Activated effector memory CD4-positive, alpha-beta T cell treated with anti-CD3 and anti-CD28 coated beads, Interleukin-2, amount 50 U/mL, for 16 hours (primary cell): ENCODE measurements at regions not wholly inside any gene's neighbourhood (a gene's known extent, or its start where the extent isn't known, plus 50 kb on each side); places are given as distances from the start of the nearest gene placed in this dataset.
A peak's percentile ranks its signal among the peaks of the same experiment; 100 is the strongest.

Experiments used
- DNase-seq: peaks from one replicate; pipeline ENCODE4 v3.0.0-alpha.2; 2020

DNA sequence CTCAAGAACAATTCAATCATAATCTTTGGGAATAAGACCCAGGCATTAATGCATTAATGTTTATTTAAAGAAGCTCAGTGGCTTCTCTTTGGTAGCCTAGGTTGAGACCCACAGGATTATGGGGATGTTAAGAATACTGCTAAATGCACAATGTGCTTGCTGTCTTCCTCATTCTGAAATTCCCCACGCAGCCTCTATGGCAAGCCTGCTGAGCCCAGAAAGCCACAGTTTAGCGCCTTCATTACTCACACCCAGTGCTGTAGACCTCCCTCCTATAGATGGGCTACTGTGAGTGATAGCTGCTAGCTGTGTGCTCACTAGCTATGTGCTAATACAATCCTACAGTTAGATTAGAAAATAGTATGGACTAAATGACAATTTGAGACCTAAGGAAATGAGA lies 90.6 kb downstream of the TNFSF13B start:
- DNase-seq, result no peak

DNA sequence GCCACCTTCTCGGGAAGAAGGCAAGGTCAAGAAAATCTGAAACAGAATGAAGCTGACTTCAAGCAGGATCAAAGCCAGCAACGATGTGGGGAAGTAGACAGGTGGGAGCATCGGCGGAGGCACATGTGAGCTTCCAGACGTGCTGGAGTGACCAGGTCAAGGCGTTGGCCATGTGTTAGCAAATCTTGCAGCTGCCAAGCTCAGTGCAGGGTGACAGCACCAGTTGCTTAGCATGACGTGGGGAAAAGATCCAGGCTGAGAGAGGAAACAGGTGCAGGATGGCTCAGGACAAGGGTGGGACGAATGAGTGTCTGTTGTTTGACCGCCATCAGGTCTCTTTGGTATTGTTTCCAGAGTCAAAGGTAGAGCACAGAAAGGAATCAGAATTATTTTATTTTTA lies 92.3 kb downstream of the TNFSF13B start:
- DNase-seq, result no peak

- DNase-seq, result no peak
Measured at GRCh38 chr13:108363666-108364065, 94.1 kb downstream of the TNFSF13B start.

DNA sequence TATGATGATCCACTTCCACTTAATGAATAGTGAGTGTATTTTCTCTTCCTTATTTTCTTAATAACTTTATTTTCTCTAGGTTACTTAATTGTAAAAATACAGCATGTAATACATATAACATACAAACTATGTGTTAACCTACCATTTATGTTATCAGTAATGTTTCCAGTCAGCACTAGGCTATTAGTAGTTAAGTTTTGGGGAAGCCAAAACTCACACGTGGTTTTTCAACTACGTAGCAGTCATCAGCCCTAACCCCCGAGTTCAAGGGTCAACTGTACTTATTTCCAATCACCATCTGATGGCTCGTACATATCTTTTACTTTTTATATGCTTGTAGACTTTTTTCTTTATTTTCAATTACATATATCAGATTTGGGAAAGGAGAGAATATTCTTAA lies 95.7 kb downstream of the TNFSF13B start:
- DNase-seq, result no peak

GRCh38 chr13:108368250-108368905 lies 98.9 kb downstream of the TNFSF13B start:
- DNase-seq, result no peak

DNA sequence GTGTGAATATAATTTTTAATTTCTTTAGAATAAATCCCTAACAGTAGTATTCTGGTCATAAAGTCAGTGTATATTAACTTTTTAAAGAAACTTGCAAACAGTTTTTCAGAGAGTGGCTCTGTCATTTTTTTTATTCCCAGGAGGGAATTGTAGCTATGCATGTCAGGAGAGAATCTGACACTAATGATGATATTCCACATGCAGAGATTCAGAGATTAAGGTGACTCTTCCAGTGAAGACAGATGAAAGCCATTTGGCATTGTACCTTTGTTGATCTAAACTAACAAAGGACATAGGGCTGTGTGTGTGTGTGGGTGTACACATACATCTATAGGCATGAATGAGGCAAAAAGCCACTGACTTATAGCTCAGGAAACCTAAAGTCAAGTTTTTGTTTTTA lies 99.9 kb downstream of the TNFSF13B start:
- DNase-seq, result no peak

- no peak for DNase-seq
Measured at GRCh38 chr13:108375034-108375433, 105.5 kb downstream of the TNFSF13B start.

DNA sequence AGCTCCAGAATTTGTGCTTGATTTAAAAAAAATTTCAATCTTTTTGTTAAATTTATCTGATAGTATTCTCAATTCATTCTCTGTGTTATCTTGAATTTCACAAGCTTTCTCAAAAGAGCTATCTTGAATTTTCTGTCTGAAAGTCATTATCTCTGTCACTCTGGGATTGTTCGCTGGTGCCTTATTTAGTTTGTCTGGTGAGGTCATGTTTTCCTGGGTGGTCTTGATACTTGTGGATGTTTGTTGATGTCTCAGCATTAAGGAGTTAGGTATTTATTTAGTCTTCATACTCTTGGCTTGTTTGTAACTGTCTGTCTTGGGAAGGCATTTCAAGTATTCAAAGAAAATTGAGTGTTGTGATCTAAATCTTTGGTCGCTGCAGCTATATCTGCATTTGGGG lies 106.3 kb downstream of the TNFSF13B start:
- DNase-seq, result no peak

- no peak for DNase-seq
Measured at GRCh38 chr13:108376308-108376707, 106.8 kb downstream of the TNFSF13B start.

GRCh38 chr13:108377646-108378206 lies 108.2 kb downstream of the TNFSF13B start:
- no peak for DNase-seq

GRCh38 chr13:108383667-108384066 lies 114.1 kb downstream of the TNFSF13B start:
- DNase-seq, result no peak

DNA sequence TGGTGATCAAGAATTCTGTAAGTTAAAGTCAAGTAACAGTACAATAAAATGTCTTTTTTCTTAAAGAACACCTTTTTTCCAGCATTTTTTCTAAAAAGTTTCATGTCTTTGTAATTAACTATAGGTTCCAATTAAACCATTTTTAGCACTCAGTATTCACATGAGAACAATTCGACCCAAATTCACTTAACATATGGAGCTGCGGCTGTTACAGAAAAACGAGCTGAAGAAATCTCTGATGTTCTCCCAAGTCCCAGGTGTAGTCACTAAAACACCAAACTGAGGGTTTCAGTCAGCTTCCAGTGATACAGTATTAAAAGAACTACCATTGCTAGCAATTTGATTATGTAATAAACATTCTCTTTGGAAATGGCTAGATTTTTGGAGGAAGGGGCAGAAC lies 117.6 kb downstream of the TNFSF13B start:
- DNase-seq, result no peak

DNA sequence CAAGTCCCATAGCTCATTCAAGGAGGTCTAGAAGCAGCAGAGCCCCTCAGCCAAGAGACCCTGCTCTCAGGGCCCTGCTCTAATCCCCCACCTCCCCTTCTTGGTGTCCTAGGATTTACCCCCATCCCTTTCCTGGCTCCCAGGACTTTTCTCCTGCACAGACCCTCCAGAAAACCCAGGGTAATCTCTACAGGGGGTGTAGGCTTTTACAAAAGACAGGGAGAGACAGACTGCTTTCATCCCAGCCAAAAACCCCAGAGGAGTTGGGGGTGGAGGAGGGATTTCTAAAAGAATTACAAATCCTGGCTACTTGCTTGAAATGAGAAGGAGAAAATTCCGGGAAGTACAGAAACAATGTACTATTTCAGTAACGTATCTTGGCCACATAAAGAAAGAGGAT lies 133.3 kb downstream of the TNFSF13B start:
- DNase-seq, result no peak

- DNase-seq, result no peak
Measured at GRCh38 chr13:108407495-108407894, 138.0 kb downstream of the TNFSF13B start.

DNA sequence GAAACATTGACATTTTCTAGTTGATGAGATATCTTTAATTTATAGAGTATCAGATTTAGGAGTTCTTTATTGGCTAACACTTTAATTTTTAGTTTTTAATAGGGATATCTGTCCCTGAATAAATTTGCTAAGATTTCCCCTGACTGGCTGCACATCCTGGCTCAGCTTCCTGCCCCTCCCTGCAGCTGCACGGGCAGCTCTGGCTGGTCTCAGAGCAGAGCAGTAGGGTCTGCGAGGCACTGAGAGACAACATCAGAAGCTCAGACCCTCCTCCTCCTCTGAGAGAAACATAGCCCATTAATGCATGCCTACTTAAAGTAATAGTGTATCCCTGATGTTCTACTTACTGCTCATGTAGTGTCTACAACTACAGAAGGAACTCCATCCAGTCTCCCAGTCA lies 139.2 kb downstream of the TNFSF13B start:
- DNase-seq, result peak; percentile 66

- no peak for DNase-seq
Measured at GRCh38 chr13:108409730-108410129, 140.2 kb downstream of the TNFSF13B start.

GRCh38 chr13:108419768-108420167 lies 150.2 kb downstream of the TNFSF13B start:
- DNase-seq, result no peak

GRCh38 chr13:108425056-108425455 lies 155.5 kb downstream of the TNFSF13B start:
- no peak for DNase-seq

GRCh38 chr13:108426893-108427292 lies 157.4 kb downstream of the TNFSF13B start:
- no peak for DNase-seq

DNA sequence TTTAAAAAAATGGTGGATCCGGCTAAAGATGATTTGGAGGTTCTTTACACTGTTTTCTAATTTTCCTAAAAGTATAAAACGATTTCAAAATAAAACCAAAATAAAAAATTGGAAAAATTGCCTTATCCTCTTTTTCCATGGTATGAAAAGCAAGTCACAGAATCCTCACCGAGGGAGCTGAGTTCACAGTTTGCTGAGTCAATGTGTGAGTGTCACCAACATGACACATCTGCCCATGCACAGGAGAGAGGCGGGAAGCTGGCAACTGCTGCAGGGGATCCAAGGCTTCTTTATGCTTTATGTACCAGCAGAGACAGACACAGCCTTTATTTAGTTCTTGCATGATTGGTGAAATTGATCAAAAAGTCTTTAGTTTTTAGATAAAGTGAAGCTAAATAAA lies 157.8 kb downstream of the TNFSF13B start:
- DNase-seq, result no peak

DNA sequence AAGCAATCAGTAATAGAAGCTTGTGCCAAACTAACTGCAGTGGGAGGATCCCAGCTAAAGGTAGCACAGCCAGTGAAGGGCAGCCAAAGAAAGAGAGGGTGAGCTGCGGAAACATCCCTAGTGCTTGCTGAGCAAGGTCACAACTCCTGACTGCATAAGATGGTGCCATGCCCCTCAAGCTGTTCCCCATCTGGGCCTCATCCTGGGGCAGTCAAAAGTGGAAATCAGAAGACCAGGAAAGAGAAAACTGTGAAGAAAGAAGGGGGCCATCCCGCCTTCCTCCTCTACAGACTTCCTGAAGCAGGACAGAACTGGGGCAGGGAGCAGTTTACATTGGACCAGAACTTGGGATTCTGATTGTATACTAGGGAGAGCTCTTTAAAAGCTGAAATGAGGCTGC lies 159.2 kb downstream of the TNFSF13B start:
- no peak for DNase-seq

DNA sequence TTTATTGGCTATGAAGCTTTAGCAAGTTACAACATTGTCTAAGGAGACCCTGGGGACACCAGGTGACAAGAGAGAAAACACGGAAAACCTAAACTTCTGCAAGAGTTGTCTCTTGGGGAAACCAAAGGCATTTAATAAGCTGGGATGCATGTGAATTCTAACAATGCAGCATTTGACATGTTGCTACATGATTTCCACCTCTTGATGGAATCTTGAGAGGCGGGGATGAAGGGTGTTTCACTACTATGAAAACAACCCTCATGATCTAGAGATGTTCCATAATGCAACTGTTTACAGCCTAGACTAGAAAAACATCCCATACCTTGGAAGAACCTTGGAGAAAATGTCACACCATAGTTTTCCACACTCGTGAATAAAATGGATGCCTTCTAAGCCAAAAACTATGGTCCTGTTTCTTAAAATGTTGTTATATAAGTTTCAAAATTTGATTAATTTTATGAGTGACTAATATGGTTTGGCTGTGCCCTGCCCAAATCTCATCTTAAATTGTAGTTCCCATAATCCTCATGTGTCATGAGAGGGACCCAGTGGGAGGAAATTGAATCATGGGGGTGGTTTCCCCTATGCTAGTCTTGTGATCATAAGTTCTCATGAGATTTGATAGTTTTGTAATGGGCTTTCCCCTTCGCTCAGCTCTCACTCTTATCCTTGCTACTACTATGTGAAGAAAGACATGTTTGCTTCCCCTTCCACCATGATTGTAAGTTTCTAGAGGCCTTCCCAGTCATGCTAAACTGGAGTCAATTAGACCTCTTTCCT lies 164.6 kb downstream of the TNFSF13B start:
- DNase-seq, result no peak

- no peak for DNase-seq
Measured at GRCh38 chr13:108435393-108436149, 166.1 kb downstream of the TNFSF13B start.

- DNase-seq, result no peak
Measured at GRCh38 chr13:108437496-108437895, 168.0 kb downstream of the TNFSF13B start.
